ENCODE measurements at regions not wholly inside any gene's neighbourhood (a gene's known extent, or its start where the extent isn't known, plus 50 kb on each side); places are given as distances from the start of the nearest gene placed in this dataset.

GRCh38 chr17:27065588-27065987 is 228.3 kb upstream of the WSB1 start (continued):
- TF ChIP-seq CTCF (IDR thresholded peaks at IDR 0.05; ENCODE audit: low read depth, low read length, missing input control) (no peak), SP1 (IDR thresholded peaks at IDR 0.05) (no peak), JUND (IDR thresholded peaks at IDR 0.05) (no peak), ATF3 (IDR thresholded peaks at IDR 0.05) (no peak), EGR1 (IDR thresholded peaks at IDR 0.05; ENCODE audit: low read depth in 2 of 2) (no peak), NR2F2 (IDR thresholded peaks at IDR 0.05) (no peak), MAX (IDR thresholded peaks at IDR 0.05) (no peak)

- Histone ChIP-seq H3K9ac (ENCODE audit: low read depth in 1 of 2, low read length in 2 of 2) (no peak overlapping the region), H3K27me3 (ENCODE audit: control insufficient read depth in 4 of 4, insufficient read depth in 4 of 4, low read length in 3 of 4) (no peaks in the 10 kb centered on the region), H3K4me1 (ENCODE audit: control insufficient read depth in 4 of 4, insufficient read depth in 4 of 4, low read length in 3 of 4) (no peaks in the 10 kb centered on the region), H3K4me3 (ENCODE audit: low read depth in 1 of 3, low read length in 3 of 3) (no peak overlapping the region), H3K9me3 (ENCODE audit: control insufficient read depth in 4 of 4, low read length in 3 of 4) (peaks cover 0 to 4% (median 0%) of the 10 kb centered on the region in 4 donors), H3K27ac (ENCODE audit: low read depth in 1 of 2, low read length in 2 of 2) (no peak overlapping the region), H3K36me3 (ENCODE audit: control insufficient read depth in 4 of 4, insufficient read depth in 3 of 4, low read depth in 1 of 4, low read length in 3 of 4) (no peaks in the 10 kb centered on the region)
- DNase-seq (ENCODE audit: low spot score), result no peak
- TF ChIP-seq FOXA2 (IDR thresholded peaks at IDR 0.05) (no peak), EGR1 (IDR thresholded peaks at IDR 0.05; ENCODE audit: low read depth in 2 of 2) (no peak), FOXA1 (IDR thresholded peaks at IDR 0.05) (no peak), TAF1 (conservative IDR thresholded peaks at IDR 0.05) (no peak), JUND (IDR thresholded peaks at IDR 0.05) (no peak), ZBTB33 (IDR thresholded peaks at IDR 0.05) (no peak), MAX (IDR thresholded peaks at IDR 0.05) (no peak), RXRA (IDR thresholded peaks at IDR 0.05) (no peak), ATF3 (IDR thresholded peaks at IDR 0.05) (no peak), GABPA (IDR thresholded peaks at IDR 0.05 in 1 of 2, conservative IDR thresholded peaks at IDR 0.05 in 1 of 2) (no peak)
- WGBS, result 43% methylated on average over 2 of the region's 2 CpGs
Observed at GRCh38 chr17:27066315-27066714, 227.6 kb upstream of the WSB1 start.

GRCh38 chr17:27069842-27070508 is 223.9 kb upstream of the WSB1 start:
- H3K9me3 ChIP-seq (ENCODE audit: control insufficient read depth in 4 of 4, low read length in 3 of 4), result peaks cover 0 to 4% (median 0%) of the 10 kb centered on the region in 4 donors
- no peak for DNase-seq (ENCODE audit: low spot score)
- no peak overlapping the region for H3K27ac ChIP-seq (ENCODE audit: low read depth in 1 of 2, low read length in 2 of 2)
- H3K4me1 ChIP-seq (ENCODE audit: control insufficient read depth in 4 of 4, insufficient read depth in 4 of 4, low read length in 3 of 4), result no peaks in the 10 kb centered on the region
- H3K36me3 ChIP-seq (ENCODE audit: control insufficient read depth in 4 of 4, insufficient read depth in 3 of 4, low read depth in 1 of 4, low read length in 3 of 4), result no peaks in the 10 kb centered on the region
- no peak overlapping the region for H3K9ac ChIP-seq (ENCODE audit: low read depth in 1 of 2, low read length in 2 of 2)
- peaks cover 0 to under 1% (median 0%) of the 10 kb centered on the region in 4 donors for H3K27me3 ChIP-seq (ENCODE audit: control insufficient read depth in 4 of 4, insufficient read depth in 4 of 4, low read length in 3 of 4)
- no peak overlapping the region for H3K4me3 ChIP-seq (ENCODE audit: low read depth in 1 of 3, low read length in 3 of 3)
- TF ChIP-seq RXRA (IDR thresholded peaks at IDR 0.05) (no peak), REST (IDR thresholded peaks at IDR 0.05) (no peak), NR2F2 (IDR thresholded peaks at IDR 0.05) (no peak), FOXA1 (IDR thresholded peaks at IDR 0.05) (no peak), EGR1 (IDR thresholded peaks at IDR 0.05; ENCODE audit: low read depth in 2 of 2) (no peak), JUND (IDR thresholded peaks at IDR 0.05) (no peak), RAD21 (IDR thresholded peaks at IDR 0.05) (no peak), ATF3 (IDR thresholded peaks at IDR 0.05) (no peak), TAF1 (conservative IDR thresholded peaks at IDR 0.05) (no peak), MAX (IDR thresholded peaks at IDR 0.05) (no peak), HNF4A (conservative IDR thresholded peaks at IDR 0.05) (no peak), GABPA (IDR thresholded peaks at IDR 0.05 in 1 of 2, conservative IDR thresholded peaks at IDR 0.05 in 1 of 2) (no peak)

Measured in liver (tissue), 8 donors.